ENCODE measurements at regions not wholly inside any gene's neighbourhood (a gene's known extent, or its start where the extent isn't known, plus 50 kb on each side); places are given as distances from the start of the nearest gene placed in this dataset.

GRCh38 chr7:46557295-46557711 lies 636.2 kb upstream of the IGFBP3 start:
- no peaks in the 10 kb centered on the region for H3K36me3 ChIP-seq
- no peaks in the 10 kb centered on the region for H3K27me3 ChIP-seq
- H3K4me3 ChIP-seq: no peak overlapping the region
- peaks cover 0 to 29% (median 14%) of the 10 kb centered on the region in 10 experiments; a peak in 15 of 20 replicates for H3K4me1 ChIP-seq
- H3K27ac ChIP-seq: peak overlapping the region in 2 of 11 experiments; percentile 10 to 30; a peak in 1 of 22 replicates
- no peak for TF ChIP-seq Cebpa-rat (IDR thresholded peaks at IDR 0.05)
- H4K20me1 ChIP-seq: no peaks in the 10 kb centered on the region
- peak overlapping the region in 9 of 11 experiments; percentile 20 to 66 (median 51); a peak in 16 of 22 replicates for H3K4me2 ChIP-seq
- H3K9ac ChIP-seq: no peak overlapping the region; a peak in 1 of 22 replicates
- peaks cover 13 to 24% (median 20%) of the 10 kb centered on the region in 11 experiments; a peak in 20 of 22 replicates for H3K9me3 ChIP-seq (replicated peaks in 1 of 11)

- Histone ChIP-seq H3K27me3 (no peaks in the 10 kb centered on the region), H3K4me2 (no peak overlapping the region), H3K4me1 (peaks cover 0 to 29% (median 14%) of the 10 kb centered on the region in 10 experiments; a peak in 15 of 20 replicates)
Measured at GRCh38 chr7:46554688-46555422, 633.8 kb upstream of the IGFBP3 start.

GRCh38 chr7:46551603-46552002 lies 630.5 kb upstream of the IGFBP3 start:
- Histone ChIP-seq H3K9me3 (replicated peaks in 1 of 11) (no peaks in the 10 kb centered on the region), H3K27me3 (no peaks in the 10 kb centered on the region), H3K4me2 (no peak overlapping the region), H3K27ac (no peak overlapping the region), H4K20me1 (no peaks in the 10 kb centered on the region), H3K9ac (no peak overlapping the region), H3K4me3 (no peak overlapping the region), H3K4me1 (peaks cover 0 to under 1% (median 0%) of the 10 kb centered on the region in 10 experiments; a peak in 2 of 20 replicates), H3K36me3 (no peaks in the 10 kb centered on the region)
- TF ChIP-seq Cebpa-rat (IDR thresholded peaks at IDR 0.05): no peak

More at GRCh38 chr7:46554688-46555422, 633.8 kb upstream of the IGFBP3 start:
- Histone ChIP-seq H3K9ac (no peak overlapping the region), H3K36me3 (no peaks in the 10 kb centered on the region), H4K20me1 (no peaks in the 10 kb centered on the region), H3K4me3 (no peak overlapping the region), H3K9me3 (replicated peaks in 1 of 11) (peaks cover 0 to under 1% (median 0%) of the 10 kb centered on the region in 11 experiments; a peak in 2 of 22 replicates), H3K27ac (no peak overlapping the region)
- no peak for TF ChIP-seq Cebpa-rat (IDR thresholded peaks at IDR 0.05)

GRCh38 chr7:46550864-46551263 lies 629.8 kb upstream of the IGFBP3 start:
- no peaks in the 10 kb centered on the region for H3K27me3 ChIP-seq
- H3K9me3 ChIP-seq (replicated peaks in 1 of 11): no peaks in the 10 kb centered on the region
- no peaks in the 10 kb centered on the region for H3K36me3 ChIP-seq
- no peaks in the 10 kb centered on the region for H3K4me1 ChIP-seq
- no peak for TF ChIP-seq Cebpa-rat (IDR thresholded peaks at IDR 0.05)
- H3K4me3 ChIP-seq: no peak overlapping the region
- H4K20me1 ChIP-seq: no peaks in the 10 kb centered on the region
- H3K9ac ChIP-seq: no peak overlapping the region
- no peak overlapping the region for H3K27ac ChIP-seq
- H3K4me2 ChIP-seq: no peak overlapping the region

- Histone ChIP-seq H3K9ac (no peak overlapping the region), H3K27me3 (no peaks in the 10 kb centered on the region), H3K36me3 (no peaks in the 10 kb centered on the region), H3K4me3 (no peak overlapping the region), H3K27ac (no peak overlapping the region), H4K20me1 (no peaks in the 10 kb centered on the region), H3K4me1 (no peaks in the 10 kb centered on the region), H3K4me2 (no peak overlapping the region), H3K9me3 (replicated peaks in 1 of 11) (no peaks in the 10 kb centered on the region)
- no peak for TF ChIP-seq Cebpa-rat (IDR thresholded peaks at IDR 0.05)
Measured at GRCh38 chr7:46549892-46550639, 629.0 kb upstream of the IGFBP3 start.

GRCh38 chr7:46549347-46549746 lies 628.3 kb upstream of the IGFBP3 start:
- no peaks in the 10 kb centered on the region for H3K9me3 ChIP-seq (replicated peaks in 1 of 11)
- TF ChIP-seq Cebpa-rat (IDR thresholded peaks at IDR 0.05): no peak
- H3K4me1 ChIP-seq: no peaks in the 10 kb centered on the region
- no peaks in the 10 kb centered on the region for H4K20me1 ChIP-seq
- H3K9ac ChIP-seq: no peak overlapping the region
- no peaks in the 10 kb centered on the region for H3K27me3 ChIP-seq
- H3K4me3 ChIP-seq: no peak overlapping the region
- no peak overlapping the region for H3K27ac ChIP-seq
- no peak overlapping the region for H3K4me2 ChIP-seq
- H3K36me3 ChIP-seq: no peaks in the 10 kb centered on the region

GRCh38 chr7:46547044-46547443 lies 626.0 kb upstream of the IGFBP3 start:
- no peak for TF ChIP-seq Cebpa-rat (IDR thresholded peaks at IDR 0.05)
- no peaks in the 10 kb centered on the region for H3K27me3 ChIP-seq
- no peak overlapping the region for H3K4me3 ChIP-seq
- no peak overlapping the region for H3K4me2 ChIP-seq
- H3K27ac ChIP-seq: no peak overlapping the region
- H3K9ac ChIP-seq: no peak overlapping the region
- H3K4me1 ChIP-seq: no peaks in the 10 kb centered on the region
- H3K36me3 ChIP-seq: no peaks in the 10 kb centered on the region
- H4K20me1 ChIP-seq: no peaks in the 10 kb centered on the region
- no peaks in the 10 kb centered on the region for H3K9me3 ChIP-seq (replicated peaks in 1 of 11)

- Histone ChIP-seq H3K4me2 (no peak overlapping the region), H3K9me3 (replicated peaks in 1 of 11) (no peaks in the 10 kb centered on the region), H3K36me3 (no peaks in the 10 kb centered on the region), H4K20me1 (no peaks in the 10 kb centered on the region), H3K27ac (no peak overlapping the region), H3K27me3 (no peaks in the 10 kb centered on the region), H3K4me1 (no peaks in the 10 kb centered on the region), H3K4me3 (no peak overlapping the region), H3K9ac (no peak overlapping the region)
- TF ChIP-seq Cebpa-rat (IDR thresholded peaks at IDR 0.05): no peak
Measured at GRCh38 chr7:46545790-46546189, 624.7 kb upstream of the IGFBP3 start.

- H3K4me3 ChIP-seq: no peak overlapping the region
- no peak overlapping the region for H3K9ac ChIP-seq
- TF ChIP-seq Cebpa-rat (IDR thresholded peaks at IDR 0.05): no peak
- peak overlapping the region in 1 of 11 experiments; percentile 54; a peak in 2 of 22 replicates for H3K27ac ChIP-seq
- no peak overlapping the region for H3K4me2 ChIP-seq
- no peaks in the 10 kb centered on the region for H4K20me1 ChIP-seq
- no peaks in the 10 kb centered on the region for H3K4me1 ChIP-seq
- no peaks in the 10 kb centered on the region for H3K9me3 ChIP-seq (replicated peaks in 1 of 11)
- no peaks in the 10 kb centered on the region for H3K27me3 ChIP-seq
- H3K36me3 ChIP-seq: no peaks in the 10 kb centered on the region
Measured at GRCh38 chr7:46544396-46545008, 623.4 kb upstream of the IGFBP3 start.
